ENCODE measurements at regions not wholly inside any gene's neighbourhood (a gene's known extent, or its start where the extent isn't known, plus 50 kb on each side); places are given as distances from the start of the nearest gene placed in this dataset.

DNA sequence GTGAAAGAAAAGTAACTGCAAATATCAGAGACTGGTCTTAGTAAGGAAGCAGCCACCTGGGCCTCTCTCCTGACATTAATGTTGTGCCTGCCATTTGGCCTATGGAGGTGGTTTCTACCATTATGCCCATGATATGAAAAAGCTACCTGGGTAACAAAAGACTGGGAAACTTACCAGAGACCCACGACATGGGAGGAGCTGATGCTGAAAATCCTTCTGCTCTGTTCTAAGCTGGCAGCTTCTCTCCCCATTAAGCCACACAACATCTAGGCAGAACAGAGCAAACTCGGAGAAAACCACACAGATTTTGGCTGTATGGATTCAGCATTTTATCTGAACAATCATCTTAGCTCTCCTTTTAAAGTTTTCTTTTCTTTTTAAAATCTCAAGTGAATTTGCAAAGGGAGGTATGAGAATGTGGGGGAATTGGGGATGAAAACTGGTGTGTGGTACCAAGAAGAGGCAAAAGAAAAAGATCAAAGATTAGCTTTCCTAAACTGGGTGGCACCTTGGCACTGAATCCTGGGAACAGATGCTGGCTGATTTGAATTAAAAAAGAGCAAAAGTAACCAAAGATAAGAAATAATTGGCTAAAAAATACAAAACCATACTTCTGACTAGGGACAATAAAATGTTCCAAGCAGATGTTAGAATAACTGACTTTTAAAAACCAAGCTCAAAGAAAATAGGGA, 128.6 kb upstream of the ANKRD1 start:
- no peak for TF ChIP-seq POLR2A (IDR thresholded peaks at IDR 0.05)
- TF ChIP-seq, protein P1, sequence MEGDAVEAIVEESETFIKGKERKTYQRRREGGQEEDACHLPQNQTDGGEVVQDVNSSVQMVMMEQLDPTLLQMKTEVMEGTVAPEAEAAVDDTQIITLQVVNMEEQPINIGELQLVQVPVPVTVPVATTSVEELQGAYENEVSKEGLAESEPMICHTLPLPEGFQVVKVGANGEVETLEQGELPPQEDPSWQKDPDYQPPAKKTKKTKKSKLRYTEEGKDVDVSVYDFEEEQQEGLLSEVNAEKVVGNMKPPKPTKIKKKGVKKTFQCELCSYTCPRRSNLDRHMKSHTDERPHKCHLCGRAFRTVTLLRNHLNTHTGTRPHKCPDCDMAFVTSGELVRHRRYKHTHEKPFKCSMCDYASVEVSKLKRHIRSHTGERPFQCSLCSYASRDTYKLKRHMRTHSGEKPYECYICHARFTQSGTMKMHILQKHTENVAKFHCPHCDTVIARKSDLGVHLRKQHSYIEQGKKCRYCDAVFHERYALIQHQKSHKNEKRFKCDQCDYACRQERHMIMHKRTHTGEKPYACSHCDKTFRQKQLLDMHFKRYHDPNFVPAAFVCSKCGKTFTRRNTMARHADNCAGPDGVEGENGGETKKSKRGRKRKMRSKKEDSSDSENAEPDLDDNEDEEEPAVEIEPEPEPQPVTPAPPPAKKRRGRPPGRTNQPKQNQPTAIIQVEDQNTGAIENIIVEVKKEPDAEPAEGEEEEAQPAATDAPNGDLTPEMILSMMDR (IDR thresholded peaks at IDR 0.05), result no peak
- TF ChIP-seq POLR2AphosphoS5 (IDR thresholded peaks at IDR 0.05), result no peak

Data from sigmoid colon (tissue), 4 donors.